Muscle layer of duodenum (tissue), 2 donors: ENCODE measurements at regions not wholly inside any gene's neighbourhood (a gene's known extent, or its start where the extent isn't known, plus 50 kb on each side); places are given as distances from the start of the nearest gene placed in this dataset.
"Not testable (repeated sequence)": the region's sequence is repeated elsewhere in the genome, so short reads cannot be mapped to it uniquely, and the experiment has no call there.

Experiments
- H3K27ac ChIP-seq: one replicate; pipeline ENCODE4 v1.7.0; 2013; ENCODE audit warnings: mild to moderate bottlenecking, low read length
- H3K27me3 ChIP-seq: one replicate; pipeline ENCODE4 v1.7.0; 2013; ENCODE audit warnings: low read depth, mild to moderate bottlenecking, control low read depth, low read length
- H3K36me3 ChIP-seq, 2 donors: one replicate each; pipeline ENCODE4 v1.7.0; 2013; ENCODE audit warnings: low read length in 2 of 2, control low read depth in 1 of 2, mild to moderate bottlenecking in 1 of 2; ENCODE audit not compliant: insufficient read depth in 2 of 2, control insufficient read depth in 1 of 2
- H3K4me1 ChIP-seq, 2 donors: one replicate each; pipeline ENCODE4 v1.7.0; 2013; ENCODE audit warnings: low read length in 2 of 2, mild to moderate bottlenecking in 2 of 2, control low read depth in 1 of 2, moderate library complexity in 1 of 2; ENCODE audit not compliant: insufficient read depth in 2 of 2, control insufficient read depth in 1 of 2
- H3K4me3 ChIP-seq, 2 donors: one replicate each; pipeline ENCODE4 v1.7.0; 2013; ENCODE audit warnings: low read length in 2 of 2, low read depth in 1 of 2, mild to moderate bottlenecking in 1 of 2
- H3K9me3 ChIP-seq, 2 donors: one replicate each; pipeline ENCODE4 v1.7.0; 2013; ENCODE audit warnings: low read length in 2 of 2, control low read depth in 1 of 2, mild to moderate bottlenecking in 1 of 2; ENCODE audit not compliant: control insufficient read depth in 1 of 2
- donor health status: healthy.

DNA sequence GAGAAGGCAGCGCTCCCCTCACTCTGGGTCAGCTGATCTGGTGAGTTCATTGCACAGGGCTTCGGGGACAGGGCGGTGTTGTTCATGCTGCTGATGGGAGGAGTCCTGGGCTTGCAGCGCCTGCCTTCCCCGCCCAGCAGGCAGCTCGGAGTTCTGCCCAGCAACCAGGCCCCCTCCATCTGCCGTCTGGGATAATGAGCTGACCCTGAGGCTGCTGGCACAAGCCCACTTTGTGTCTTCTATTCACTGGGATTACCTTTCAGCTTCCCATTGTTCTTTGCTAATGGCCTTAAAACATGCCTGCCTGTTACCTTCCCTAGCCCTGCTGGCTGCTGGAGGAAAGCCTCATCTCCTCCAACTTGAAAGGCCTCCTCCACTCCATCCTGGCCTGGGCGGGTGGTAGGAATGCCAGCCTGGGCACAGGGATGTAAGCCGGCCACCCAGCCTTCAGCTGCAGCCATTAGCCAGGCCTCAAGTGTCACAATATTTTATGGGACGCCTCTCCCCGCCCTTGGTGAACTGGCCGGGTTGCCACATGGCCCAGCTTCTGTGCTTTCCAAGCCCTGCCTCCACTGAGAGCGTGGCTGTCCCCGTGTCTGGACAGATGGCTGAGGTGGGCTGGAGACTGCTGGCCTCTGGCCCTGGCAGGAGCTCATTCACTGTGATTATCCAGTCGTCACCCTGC lies 70.4 kb downstream of the GADD45G start:
- Histone ChIP-seq H3K36me3 (no peaks in the 10 kb centered on the region), H3K4me1 (peaks cover 0 to 15% of the 10 kb centered on the region in 2 donors), H3K9me3 (no peaks in the 10 kb centered on the region), H3K27ac (no peak overlapping the region), H3K4me3 (no peak overlapping the region), H3K27me3 (no peaks in the 10 kb centered on the region)

DNA sequence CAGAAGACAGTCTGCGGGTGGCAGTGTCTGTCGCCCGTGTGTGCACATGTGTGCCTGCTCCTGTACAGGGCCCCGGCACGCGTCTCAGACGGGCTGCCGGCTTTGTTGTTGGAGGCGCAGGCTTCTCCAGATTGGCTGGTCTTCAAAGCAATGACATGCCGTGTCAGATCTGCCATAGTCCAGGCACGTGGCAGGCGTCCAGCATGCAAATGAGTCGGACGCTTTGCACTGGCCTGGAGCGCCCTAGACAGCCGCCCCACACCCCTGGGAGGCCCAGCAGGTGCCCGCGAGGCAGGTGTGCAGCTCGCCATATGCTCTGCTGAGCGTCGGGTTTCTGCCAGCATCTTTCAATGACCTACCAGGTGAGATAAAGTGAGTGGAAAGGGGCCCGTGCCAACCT lies 71.5 kb downstream of the GADD45G start:
- H3K4me3 ChIP-seq, result no peak overlapping the region
- no peaks in the 10 kb centered on the region for H3K36me3 ChIP-seq
- peaks cover 0 to 15% of the 10 kb centered on the region in 2 donors for H3K4me1 ChIP-seq
- no peaks in the 10 kb centered on the region for H3K27me3 ChIP-seq
- no peak overlapping the region for H3K27ac ChIP-seq
- H3K9me3 ChIP-seq, result no peaks in the 10 kb centered on the region

DNA sequence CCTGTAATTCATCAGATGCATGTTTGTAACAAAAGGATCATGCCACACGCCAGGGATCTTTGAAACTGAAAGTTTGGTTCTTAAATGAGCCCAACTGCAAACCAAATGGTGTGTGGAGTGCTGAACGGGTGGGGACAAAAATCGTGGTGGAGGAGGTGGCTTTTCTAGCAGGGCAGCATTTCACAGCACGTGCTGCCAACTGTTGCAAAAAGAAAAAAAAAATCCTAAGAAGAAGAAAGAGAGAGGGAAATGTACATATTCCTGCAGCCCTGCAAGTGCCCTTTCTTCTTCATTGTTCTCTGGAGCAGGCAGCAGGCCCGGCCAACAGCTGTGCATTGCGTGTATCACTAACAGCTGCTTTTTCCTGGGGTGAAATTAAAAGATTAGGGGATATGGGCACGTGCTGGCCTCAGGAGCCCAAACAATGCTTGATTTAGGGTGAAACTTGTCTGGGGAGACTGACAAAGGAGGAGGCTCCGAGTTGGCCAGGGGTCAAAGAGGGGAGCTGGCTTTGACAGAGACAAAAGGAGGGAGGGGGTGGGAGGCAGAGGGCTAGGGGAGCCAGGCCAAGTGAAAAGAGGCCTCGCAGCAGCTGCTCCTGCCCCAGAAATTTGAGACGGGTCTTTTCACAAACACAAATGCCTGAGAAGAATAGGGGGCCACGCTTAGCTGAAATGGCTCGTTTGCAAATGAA lies 73.0 kb downstream of the GADD45G start:
- Histone ChIP-seq H3K4me3 (no peak overlapping the region), H3K36me3 (no peaks in the 10 kb centered on the region), H3K9me3 (no peaks in the 10 kb centered on the region), H3K27ac (no peak overlapping the region), H3K4me1 (peaks cover 0 to 15% of the 10 kb centered on the region in 2 donors), H3K27me3 (no peaks in the 10 kb centered on the region)

DNA sequence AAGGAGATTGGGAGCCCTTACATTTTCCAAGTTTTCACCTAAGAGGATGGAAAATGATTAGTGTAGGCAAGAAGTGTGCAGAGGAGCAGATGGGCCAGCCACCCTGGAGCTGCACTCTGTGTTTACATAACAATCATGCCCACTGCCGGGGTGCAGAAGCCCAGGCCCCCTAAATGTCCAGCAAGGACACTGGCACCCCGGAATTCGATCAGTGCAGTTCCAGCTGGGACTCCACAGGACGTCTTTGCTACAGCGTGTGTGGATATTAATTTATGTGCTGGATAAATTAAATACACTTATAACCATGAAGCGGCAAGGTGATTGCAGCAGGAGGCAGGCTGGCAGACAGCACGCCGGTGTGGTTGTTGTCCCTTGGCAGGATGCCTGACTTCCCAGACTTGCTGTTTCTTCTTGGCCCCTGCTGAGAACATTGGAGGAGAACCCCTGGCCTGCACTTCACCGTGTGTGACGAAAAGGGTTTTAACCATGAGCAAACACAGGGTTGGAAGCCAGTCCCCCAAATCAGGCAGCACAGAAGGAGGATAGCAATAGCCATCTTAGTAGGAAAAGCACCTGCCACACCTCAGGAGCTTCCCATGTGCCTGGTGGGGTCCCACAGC lies 73.7 kb downstream of the GADD45G start:
- Histone ChIP-seq H3K27me3 (no peaks in the 10 kb centered on the region), H3K4me3 (no peak overlapping the region), H3K27ac (no peak overlapping the region), H3K9me3 (no peaks in the 10 kb centered on the region), H3K4me1 (peaks cover 0 to 15% of the 10 kb centered on the region in 2 donors), H3K36me3 (no peaks in the 10 kb centered on the region)

DNA sequence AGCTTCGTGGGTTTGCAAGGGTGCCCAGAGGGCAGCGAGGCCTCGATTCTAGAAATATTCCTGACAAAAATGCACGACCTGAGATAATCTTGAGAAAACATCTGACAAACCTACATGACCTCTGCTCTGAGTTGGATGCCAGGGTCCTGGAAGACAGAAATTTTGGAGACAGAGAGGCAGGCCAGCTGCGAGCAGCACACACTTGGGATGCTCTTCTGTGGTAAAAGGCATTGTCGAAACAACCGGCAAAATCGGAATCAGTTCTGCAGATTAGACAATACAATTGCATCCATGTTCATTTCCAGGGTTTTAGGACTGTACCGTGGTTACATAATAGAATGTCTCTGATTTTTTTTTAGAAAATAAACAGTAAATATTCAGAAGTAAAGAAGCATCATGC lies 74.2 kb downstream of the GADD45G start:
- Histone ChIP-seq H3K36me3 (no peaks in the 10 kb centered on the region), H3K4me1 (peaks cover 0 to 15% of the 10 kb centered on the region in 2 donors), H3K27ac (no peak overlapping the region), H3K27me3 (no peaks in the 10 kb centered on the region), H3K4me3 (no peak overlapping the region), H3K9me3 (no peaks in the 10 kb centered on the region)

DNA sequence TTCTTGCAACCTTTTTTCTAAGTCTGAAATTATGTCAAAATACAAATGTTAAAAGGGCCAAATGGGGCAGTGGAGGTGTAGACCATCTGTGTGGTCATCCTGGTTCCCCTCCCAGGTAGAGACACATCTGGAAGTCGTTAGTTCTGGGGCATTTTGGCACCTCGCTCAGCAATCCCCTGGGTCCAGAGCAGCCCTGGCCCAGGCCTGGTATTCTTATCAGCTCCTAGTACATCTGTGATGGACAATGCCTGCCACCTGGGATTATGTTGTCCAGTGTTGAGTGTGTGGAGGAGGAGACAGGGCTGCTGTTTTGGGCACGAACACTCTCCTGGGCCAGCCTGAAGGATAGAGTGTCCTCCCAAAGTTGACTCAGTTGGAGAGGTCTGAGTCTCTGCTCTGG lies 74.8 kb downstream of the GADD45G start:
- no peak overlapping the region for H3K4me3 ChIP-seq
- H3K36me3 ChIP-seq, result no peaks in the 10 kb centered on the region
- peaks cover 0 to 15% of the 10 kb centered on the region in 2 donors for H3K4me1 ChIP-seq
- H3K9me3 ChIP-seq, result no peaks in the 10 kb centered on the region
- H3K27me3 ChIP-seq, result no peaks in the 10 kb centered on the region
- H3K27ac ChIP-seq, result no peak overlapping the region

DNA sequence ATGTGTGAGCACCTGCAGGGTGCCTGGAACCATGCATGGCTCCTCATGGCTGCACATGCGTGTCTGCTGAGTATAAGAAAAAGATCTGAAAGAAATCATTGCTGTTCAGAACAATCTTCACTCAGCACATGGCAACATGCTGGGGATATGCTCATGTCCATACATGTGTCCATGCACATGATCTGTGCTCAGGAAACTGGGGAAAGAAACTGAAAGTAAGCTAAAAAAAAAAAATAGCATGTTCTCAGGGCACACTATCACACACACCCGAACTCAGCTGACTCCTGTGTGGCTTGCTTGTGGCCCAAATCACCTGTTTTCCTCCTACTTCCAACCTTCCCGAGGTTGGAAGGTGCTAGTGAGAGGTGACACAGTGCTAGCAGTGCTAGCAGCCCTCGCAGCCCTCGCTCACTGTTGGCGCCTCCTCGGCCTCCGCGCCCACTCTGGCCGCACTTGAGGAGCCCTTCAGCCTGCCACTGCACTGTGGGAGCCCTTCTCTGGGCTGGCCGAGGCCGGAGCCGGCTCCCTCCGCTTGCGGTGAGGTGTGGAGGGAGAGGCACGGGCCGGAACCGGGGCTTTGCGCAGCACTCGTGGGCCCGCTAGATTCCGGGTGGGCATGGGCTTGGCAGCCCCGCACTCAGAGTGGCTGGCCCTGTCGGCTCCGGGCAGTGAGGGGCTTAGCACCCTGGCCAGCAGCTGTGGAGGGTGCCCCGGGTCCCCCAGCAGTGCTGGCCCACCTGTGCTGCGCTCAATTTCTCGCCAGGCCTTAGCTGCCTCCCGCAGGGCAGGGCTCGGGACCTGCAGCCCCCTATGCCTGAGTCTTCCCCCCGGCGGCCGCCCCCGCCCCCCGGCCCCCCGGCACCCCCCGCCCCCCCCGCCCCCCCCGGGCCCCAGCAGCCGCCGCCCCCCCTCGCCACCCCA lies 76.0 kb downstream of the GADD45G start:
- Histone ChIP-seq H3K36me3 (no peaks in the 10 kb centered on the region), H3K4me3 (no peak overlapping the region), H3K27me3 (no peaks in the 10 kb centered on the region), H3K4me1 (peaks cover 0 to 15% of the 10 kb centered on the region in 2 donors), H3K27ac (no peak overlapping the region), H3K9me3 (no peaks in the 10 kb centered on the region)

DNA sequence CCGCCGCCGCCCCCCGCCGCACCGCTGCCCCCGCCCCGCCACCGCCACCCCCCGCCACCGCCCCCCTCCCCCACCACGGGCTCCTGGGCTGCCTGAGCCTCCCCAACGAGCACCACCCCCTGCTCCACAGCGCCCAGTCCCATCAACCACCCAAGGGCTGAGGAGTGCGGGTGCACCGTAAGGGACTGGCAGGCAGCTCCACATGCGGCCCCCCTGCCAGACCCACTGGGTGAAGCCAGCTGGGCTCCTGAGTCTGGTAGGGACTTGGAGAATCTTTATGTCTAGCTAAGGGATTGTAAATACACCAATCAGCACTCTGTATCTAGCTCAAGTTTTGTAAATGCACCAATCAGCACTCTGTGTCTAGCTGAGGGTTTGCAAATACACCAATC lies 76.7 kb downstream of the GADD45G start:
- not testable (repeated sequence) for H3K9me3 ChIP-seq, H3K27me3 ChIP-seq, H3K36me3 ChIP-seq, H3K27ac ChIP-seq, H3K4me3 ChIP-seq
- H3K4me1 ChIP-seq, result peaks cover 0 to 11% of the 10 kb centered on the region in 2 donors

DNA sequence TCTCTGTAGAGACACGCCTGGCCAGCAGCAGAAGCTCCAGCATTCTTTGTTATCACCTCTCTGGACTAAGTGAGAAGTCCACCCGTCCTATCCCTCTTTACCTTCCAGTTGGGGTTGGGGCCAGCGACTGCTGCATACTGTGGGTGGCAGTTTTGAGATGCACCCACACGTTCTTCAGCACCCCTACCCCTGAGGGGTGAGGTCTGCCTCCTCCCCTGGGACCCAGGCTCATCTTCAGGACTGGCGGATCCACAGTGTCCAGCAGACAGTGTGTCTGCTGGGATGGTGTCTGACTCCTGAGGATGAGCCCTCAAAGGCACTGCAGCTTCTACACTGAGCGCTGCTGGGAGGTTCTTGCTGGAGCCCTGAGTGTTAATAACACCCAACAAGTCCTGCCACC lies 78.8 kb downstream of the GADD45G start:
- no peaks in the 10 kb centered on the region for H3K9me3 ChIP-seq
- H3K36me3 ChIP-seq, result no peaks in the 10 kb centered on the region
- no peak overlapping the region for H3K4me3 ChIP-seq
- no peak overlapping the region for H3K27ac ChIP-seq
- H3K4me1 ChIP-seq, result no peaks in the 10 kb centered on the region
- H3K27me3 ChIP-seq, result no peaks in the 10 kb centered on the region

DNA sequence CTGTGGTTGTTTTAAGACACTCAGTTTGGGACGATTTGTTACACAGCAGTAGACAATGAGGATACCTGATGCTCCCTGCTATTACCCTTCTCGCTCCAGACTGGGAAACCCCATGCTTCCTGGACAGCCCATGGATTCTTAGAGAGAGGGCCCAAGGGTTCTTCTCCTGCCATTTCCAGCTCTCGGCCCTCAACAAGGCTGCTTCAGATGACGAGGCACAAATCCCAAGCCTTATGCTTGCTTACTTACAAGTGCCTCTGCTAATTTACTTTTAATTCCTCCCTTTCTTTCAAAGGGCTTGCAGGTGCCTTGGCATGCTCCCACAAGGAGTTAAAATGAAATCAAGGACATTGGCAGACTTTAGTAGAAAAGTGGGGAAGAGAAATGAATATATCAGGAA lies 79.4 kb downstream of the GADD45G start:
- Histone ChIP-seq H3K36me3 (no peaks in the 10 kb centered on the region), H3K4me1 (no peaks in the 10 kb centered on the region), H3K9me3 (no peaks in the 10 kb centered on the region), H3K27ac (no peak overlapping the region), H3K27me3 (no peaks in the 10 kb centered on the region), H3K4me3 (no peak overlapping the region)
